HL-60/S4 (cell line): ENCODE measurements at regions not wholly inside any gene's neighbourhood (a gene's known extent, or its start where the extent isn't known, plus 50 kb on each side); places are given as distances from the start of the nearest gene placed in this dataset.

Experiments
- in situ Hi-C: fragments of 300-500 bp; cut with MboI; formaldehyde crosslinking; loops from 2 replicates; pipeline ENCODE4 v1.14.3; 2022; ENCODE audit warnings: low sequenced_read_pairs

- in situ Hi-C loops = no loop called here
Observed at GRCh38 chr11:70531281-70532065, 133.1 kb downstream of the CTTN start.

DNA sequence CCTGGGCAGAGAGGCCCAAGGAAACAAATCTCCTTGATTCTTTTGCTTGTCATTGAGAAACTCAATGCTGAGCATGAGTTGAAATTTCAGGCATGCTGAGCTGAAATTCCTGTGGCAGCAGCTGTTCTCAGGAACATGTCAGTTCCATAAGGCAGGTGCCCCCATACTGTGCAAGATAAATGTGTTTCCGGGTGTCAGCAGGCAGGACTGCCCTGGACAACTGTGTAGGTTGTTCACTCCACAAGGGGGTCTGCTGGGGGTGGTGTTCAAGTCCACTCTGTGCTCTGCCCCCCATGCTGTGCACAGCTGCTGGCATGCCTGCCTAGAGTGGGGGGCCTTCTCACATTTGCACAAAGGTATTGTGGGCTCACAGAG lies 133.7 kb downstream of the CTTN start:
- in situ Hi-C loops = no loop called here

GRCh38 chr11:70532731-70533130 lies 134.4 kb downstream of the CTTN start:
- in situ Hi-C loops = no loop called here

DNA sequence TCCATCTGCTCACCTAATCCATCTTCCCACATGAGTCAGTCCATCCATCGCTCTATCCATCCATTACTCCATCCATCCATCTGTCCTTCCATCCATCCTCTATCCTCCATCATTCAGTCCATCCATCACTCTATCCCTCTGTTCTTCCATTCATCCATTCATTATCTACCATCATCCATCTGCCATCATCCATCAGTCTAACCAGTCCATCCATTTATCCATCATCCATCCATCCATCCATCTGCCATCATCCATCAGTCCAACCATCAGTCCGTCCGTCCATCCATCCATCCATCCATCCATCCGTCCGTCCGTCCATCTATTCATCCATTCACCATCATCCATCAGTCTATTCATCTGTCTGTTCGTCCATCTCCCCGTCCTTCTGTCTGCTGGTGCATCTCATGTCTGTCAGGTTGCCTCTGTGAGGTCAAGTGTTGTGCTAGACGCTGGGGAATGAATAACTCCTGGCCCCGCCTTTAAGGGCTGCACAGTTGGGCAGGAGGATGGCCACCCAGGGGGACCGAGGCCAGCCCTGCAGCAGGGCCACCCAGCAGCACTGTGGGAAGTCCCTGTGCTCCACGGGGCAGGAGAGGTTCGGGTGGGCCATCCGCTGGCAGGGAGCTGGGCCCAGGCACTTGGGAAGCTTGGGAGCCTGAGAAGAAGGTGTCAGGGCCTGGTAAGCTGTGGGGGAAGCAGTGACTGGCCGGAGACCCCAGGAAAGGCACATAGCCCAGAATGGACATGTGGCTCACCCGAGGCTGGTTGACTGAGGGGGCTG lies 137.1 kb downstream of the CTTN start:
- in situ Hi-C loops = no loop called here

GRCh38 chr11:70536051-70536877 lies 137.9 kb downstream of the CTTN start:
- in situ Hi-C loops = no loop called here

DNA sequence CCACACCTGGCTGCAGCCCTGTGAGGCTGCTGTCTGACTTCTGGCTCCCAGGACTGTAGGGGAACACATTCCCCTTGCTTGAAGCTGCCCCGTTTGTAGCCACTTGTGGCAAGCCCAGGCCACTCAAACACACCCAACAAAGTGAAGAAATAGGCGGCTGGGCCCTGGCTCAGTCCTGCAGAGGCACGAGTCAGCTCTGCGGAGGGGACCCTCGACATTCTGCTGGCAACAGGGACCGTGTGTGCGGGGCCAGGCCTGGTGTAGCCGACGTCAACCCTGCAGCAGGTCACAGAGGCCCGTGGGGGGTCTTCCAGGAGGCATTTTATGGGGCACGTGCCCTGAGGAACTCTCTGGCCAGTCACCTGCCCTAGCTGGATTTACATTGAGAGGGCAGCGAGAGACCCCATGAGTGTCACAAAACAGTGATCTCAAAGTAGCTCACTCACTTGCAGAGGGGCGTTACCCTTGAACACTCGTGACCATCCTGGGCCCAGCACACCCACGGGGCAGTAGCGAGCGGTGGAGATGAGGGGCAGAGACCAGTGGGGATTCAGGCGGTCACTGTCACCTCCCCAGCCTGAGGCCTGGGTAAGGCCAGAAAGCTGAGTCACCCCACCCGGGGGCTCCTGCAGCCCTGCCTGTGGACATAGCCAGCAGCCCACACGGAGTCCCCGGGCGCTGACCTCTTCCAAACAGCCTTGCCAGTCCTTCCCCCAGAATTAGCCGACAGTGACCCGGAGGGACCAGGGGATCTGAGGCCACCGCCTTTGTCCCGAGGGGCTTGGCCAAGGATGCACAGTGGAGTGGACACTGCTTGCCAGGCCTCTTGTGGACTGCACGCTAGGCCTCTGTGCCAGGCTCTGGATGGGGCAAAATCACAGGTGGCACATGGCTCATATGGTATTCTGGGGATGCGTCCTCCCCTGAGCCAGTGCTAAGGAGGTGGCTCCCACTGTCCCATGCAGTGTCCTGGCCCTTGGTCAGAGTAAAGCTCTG lies 139.5 kb downstream of the CTTN start:
- in situ Hi-C loops = no loop called here

- in situ Hi-C loops = no loop called here
Observed at GRCh38 chr11:70538641-70539359, 140.5 kb downstream of the CTTN start.

DNA sequence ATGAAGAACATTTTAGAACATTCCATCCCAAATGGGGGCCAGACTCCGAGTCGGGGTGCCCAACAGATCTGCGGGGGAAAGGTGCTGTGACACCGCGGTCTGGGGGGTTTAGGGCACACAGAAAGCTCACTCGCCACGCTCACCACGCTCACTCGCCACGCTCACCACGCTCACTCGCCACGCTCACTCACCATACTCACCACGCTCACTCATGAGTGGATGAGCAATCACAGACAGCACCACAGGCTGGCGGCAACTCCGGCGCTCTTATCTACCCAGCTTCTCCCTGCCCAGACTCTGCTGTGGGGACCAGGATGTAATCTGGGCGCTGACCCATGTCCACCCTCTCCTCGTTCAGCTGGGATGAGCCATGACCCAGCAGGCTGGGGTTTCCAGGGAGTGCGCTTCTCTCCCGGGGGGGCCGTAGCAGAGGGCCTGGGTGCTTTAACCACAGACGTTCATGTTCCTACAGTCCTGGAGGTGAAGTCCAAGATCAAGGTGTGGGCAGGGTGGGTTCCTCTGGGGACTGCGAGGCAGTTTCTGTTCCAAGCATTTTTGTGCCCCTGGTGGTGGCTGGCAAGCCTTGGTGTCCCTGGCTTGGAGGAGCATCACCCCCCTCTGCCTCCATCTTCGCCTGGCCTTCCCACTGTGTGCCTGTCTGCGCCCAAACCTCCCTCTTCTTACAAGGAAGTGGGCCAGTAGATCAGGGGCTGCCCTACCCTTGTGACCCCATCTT lies 141.2 kb downstream of the CTTN start:
- in situ Hi-C loops = no loop called here

- in situ Hi-C loops = no loop called here
Observed at GRCh38 chr11:70540196-70540595, 141.9 kb downstream of the CTTN start.

GRCh38 chr11:70541176-70541575 lies 142.8 kb downstream of the CTTN start:
- in situ Hi-C loops = no loop called here

DNA sequence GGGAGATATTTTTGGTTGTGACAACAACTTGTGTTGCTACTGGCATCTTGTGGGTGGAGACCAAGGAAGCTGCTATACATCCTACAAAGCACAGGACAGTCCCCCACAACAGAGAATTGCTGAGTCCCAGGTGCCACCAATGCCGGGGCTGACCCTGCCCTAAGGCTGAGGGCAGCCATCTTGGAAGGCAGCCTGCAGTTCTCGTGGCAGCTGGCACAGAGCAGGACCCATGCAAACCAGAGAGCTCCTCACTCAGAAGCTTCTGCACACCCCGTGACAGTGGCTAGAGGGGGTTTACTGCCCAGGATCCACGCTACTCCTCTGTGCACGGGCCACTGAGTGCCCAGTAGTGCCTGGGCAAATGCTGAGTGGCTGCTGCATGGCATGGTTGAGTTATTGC lies 143.4 kb downstream of the CTTN start:
- in situ Hi-C loops = no loop called here

GRCh38 chr11:70542406-70542805 lies 144.1 kb downstream of the CTTN start:
- in situ Hi-C loops = no loop called here

DNA sequence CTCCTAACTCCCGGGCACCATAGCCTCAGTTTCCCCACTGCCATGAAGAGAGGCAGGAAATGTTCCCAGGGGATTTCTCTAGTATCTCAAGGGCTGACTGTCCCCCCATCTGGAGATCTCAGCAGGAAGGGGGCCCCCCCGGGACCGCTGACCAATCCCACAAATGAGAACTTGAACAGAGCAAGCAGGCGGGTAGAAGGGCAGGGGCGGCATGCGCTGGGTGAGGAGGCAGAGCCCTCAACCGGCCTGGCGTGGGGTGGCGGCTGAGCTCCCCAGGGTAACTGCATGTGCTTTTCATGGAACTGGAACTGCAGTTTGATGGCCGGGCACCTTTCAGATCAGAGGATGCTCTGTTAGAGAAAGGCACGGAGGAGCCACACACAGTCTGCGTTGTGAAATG lies 144.5 kb downstream of the CTTN start:
- in situ Hi-C loops = no loop called here

DNA sequence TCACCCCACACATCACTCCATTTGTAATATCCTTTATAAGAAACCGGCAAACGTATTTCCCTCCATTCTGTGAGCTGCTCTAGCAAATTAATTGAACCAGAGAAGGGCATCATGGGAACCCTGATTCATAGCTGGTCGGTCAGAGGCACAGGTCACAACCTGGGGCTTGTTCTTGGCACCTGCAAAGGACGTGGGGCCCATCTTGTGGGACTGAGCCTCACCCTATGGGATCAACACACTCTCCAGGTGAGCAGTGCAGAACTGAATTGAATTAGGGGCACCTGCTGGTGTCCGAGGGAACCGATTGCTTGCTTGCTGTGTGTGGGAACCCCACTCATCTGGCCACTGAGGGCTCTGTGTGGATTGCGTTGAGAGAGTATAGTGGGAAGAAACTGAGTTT lies 145.3 kb downstream of the CTTN start:
- in situ Hi-C loops = no loop called here

DNA sequence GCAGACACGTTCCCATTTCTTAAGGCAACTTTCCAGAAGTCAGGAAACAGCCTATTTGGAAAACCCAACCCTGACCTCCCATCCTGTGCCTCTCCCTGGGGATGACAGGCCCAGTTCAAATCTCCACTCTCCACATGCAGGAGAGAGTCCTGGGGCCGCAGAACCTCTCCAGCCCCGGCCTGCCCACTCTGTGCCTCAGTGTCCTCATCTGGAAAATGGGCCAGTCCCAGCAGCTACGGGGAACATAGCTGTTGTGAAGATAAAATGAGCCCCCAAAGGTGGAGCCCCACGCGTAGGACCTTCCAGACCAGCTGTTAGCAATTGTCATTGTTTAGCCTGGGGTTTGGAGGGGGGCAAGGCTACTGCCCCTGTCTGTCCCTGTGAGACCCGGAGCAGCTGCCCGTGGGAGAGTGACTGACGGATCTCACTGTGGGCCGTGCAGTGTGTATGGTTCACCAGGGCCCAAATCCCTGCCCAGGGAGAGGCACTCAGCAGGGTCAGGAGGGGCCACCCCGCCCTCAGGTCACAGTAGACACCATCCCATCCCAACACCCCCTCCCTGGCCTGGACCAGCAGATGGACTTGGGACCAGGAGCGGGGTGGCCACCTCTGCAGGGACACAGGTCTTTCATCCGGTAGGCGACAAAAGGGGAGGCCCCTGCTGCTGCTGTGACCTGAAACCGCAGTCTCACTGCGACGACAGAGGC lies 145.9 kb downstream of the CTTN start:
- in situ Hi-C loops = no loop called here

DNA sequence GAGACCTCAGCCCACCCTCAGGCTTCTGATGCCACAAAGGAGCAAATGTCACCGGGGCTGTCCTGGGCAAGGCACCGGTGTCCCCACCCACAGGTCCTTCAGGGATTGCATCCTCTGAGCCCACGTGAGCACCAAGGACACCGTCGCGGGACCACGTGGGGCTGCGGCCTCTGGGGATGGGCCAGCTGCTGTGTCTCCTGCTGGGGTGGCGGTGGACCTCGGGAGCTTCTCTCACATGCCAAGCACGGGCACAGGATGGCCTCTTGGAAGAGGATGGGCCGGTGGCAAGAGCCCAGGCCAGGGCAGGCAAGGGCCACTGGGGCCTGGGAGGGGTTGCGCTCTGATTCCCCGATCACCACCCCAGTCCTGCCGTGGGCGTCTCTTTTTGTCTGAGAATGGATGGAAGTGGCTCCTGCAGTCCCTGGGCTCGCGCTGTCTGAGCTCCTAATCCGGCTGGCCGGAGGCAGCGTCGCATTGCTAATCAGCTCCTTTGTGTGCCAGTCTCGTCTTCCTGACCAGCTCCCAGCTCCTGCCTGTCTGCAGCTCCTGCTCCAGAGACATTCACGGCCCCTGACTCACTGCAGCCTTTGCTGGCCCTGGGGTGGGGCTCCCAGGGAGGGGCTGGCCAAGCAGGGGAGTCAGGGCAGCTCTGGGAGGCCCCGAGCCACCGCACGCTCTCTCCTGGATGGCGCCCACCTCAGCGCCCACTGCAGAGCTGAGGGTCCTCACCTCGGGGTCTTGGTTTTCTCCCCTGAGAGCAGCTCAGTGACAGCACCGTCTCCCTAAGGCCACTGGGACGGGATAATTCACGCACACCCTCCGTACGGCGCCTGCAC lies 146.7 kb downstream of the CTTN start:
- in situ Hi-C loops = no loop called here

GRCh38 chr11:70545610-70545912 lies 147.2 kb downstream of the CTTN start:
- in situ Hi-C loops = no loop called here
